Activated CD4-positive, alpha-beta T cell treated with anti-CD3 and anti-CD28 coated beads, Interleukin-2, Interleukin-6, amounts not matched to agents 100 ng/mL and 50 ng/mL, durations not matched to agents 16 hours and 8 hours (primary cell): ENCODE measurements at regions not wholly inside any gene's neighbourhood (a gene's known extent, or its start where the extent isn't known, plus 50 kb on each side); places are given as distances from the start of the nearest gene placed in this dataset.

Source experiments
- DNase-seq: peaks from one replicate; pipeline ENCODE4 v3.0.0-alpha.2; 2020

GRCh38 chr14:35222872-35223466, 69.2 kb upstream of the PSMA6 start:
- DNase-seq: peak; percentile 13

GRCh38 chr14:35223927-35224326, 68.3 kb upstream of the PSMA6 start:
- no peak for DNase-seq

- no peak for DNase-seq
Observed at GRCh38 chr14:35224615-35225014, 67.6 kb upstream of the PSMA6 start.

GRCh38 chr14:35229084-35229791, 62.9 kb upstream of the PSMA6 start:
- peak; percentile 39 for DNase-seq

GRCh38 chr14:35229792-35230089, 62.4 kb upstream of the PSMA6 start:
- no peak for DNase-seq

- no peak for DNase-seq
Observed at GRCh38 chr14:35231207-35231760, 60.9 kb upstream of the PSMA6 start.

- no peak for DNase-seq
Observed at GRCh38 chr14:35234012-35234805, 58.0 kb upstream of the PSMA6 start.

- no peak for DNase-seq
Observed at GRCh38 chr14:35235840-35236239, 56.3 kb upstream of the PSMA6 start.

GRCh38 chr14:35236806-35237205, 55.4 kb upstream of the PSMA6 start:
- no peak for DNase-seq

GRCh38 chr14:35240231-35240630, 52.0 kb upstream of the PSMA6 start:
- DNase-seq: no peak
